ENCODE measurements at regions not wholly inside any gene's neighbourhood (a gene's known extent, or its start where the extent isn't known, plus 50 kb on each side); places are given as distances from the start of the nearest gene placed in this dataset.

DNA sequence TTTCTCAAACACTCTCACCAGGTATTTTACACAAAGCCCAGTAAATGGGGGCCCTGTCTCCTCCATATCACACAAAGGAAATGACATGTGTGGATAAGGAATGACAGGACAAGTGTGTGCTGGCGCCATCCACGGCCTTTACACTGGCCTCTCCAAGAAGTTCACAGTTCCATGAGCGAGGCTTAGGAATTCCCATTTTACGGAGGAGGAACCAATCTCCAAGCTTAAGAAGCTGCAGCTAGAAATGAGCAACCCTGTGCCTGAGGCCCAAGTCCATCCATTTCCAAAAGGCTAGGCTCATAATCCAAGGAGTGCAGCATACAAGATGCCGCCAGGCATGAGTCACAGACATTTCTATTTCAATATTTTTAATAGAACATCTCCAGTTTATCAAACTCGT lies 203.4 kb downstream of the AUH start:
- DNase-seq (ENCODE audit: low read depth, low spot score) = no peak
- H3K36me3 ChIP-seq (ENCODE audit: insufficient read depth, low read length) = no peaks in the 10 kb centered on the region
- no peak overlapping the region for H3K27ac ChIP-seq
- TF ChIP-seq POLR2AphosphoS5 (IDR thresholded peaks at IDR 0.05; ENCODE audit: borderline replicate concordance, low read depth, low read length) = no peak
- TF ChIP-seq EZH2 (IDR thresholded peaks at IDR 0.05) = no peak
- TF ChIP-seq FOXP2 (optimal IDR thresholded peaks at IDR 0.05; ENCODE audit: control extremely low read depth, extremely low read length, insufficient read depth) = no peak
- no peak overlapping the region for H3K9ac ChIP-seq (ENCODE audit: insufficient read length)
- no peak overlapping the region for H3K4me3 ChIP-seq
- no peaks in the 10 kb centered on the region for H3K9me3 ChIP-seq (ENCODE audit: low read depth, low read length)

DNA sequence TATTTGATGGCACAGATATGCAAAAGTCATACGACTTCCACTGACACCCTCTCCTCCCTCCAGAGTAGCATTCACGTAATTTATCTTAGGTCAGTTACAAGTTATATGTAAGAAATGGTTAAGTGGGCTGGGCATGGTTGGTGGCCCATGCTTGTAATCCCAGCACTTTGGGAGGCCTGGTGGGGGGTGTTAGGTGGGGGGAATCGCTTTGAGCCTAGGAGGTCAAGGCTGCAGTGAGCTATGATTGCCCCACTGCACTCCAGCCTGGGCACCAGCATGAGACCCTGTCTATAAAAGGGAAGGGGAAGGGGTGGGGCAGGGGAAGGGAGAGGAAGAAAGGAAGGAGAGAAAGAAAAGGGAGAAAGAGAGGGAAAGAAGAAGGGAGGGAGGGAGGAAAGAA lies 202.8 kb downstream of the AUH start:
- Histone ChIP-seq H3K4me3 (no peak overlapping the region), H3K27ac (no peak overlapping the region), H3K9me3 (ENCODE audit: low read depth, low read length) (no peaks in the 10 kb centered on the region), H3K36me3 (ENCODE audit: insufficient read depth, low read length) (no peaks in the 10 kb centered on the region), H3K9ac (ENCODE audit: insufficient read length) (no peak overlapping the region)
- DNase-seq (ENCODE audit: low read depth, low spot score) = no peak
- TF ChIP-seq POLR2AphosphoS5 (IDR thresholded peaks at IDR 0.05; ENCODE audit: borderline replicate concordance, low read depth, low read length) = no peak
- no peak for TF ChIP-seq FOXP2 (optimal IDR thresholded peaks at IDR 0.05; ENCODE audit: control extremely low read depth, extremely low read length, insufficient read depth)
- TF ChIP-seq EZH2 (IDR thresholded peaks at IDR 0.05) = no peak

DNA sequence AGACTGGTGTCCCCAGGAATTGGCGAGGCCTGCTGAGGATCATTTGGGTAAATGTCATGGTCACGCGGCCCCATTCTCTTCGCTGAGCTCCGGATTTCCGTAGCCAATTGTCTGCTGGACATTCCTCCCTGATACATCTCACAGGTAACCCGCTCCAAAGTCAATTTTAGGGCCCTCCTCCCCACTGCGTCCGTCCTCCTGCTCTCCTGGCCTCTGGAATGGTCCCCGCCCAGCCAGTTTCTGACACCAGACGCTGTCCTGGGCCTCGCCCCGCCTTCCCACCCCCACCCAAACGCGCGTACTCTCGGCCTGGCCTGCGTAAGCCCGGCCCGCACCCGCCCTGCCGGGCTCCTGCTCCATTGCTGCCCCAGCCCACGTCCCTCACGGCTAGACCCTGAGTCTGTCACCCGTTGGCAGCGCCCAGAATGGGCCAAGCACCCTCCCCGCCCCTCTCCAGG lies 202.0 kb downstream of the AUH start:
- H3K4me3 ChIP-seq = no peak overlapping the region
- no peak overlapping the region for H3K9ac ChIP-seq (ENCODE audit: insufficient read length)

DNA sequence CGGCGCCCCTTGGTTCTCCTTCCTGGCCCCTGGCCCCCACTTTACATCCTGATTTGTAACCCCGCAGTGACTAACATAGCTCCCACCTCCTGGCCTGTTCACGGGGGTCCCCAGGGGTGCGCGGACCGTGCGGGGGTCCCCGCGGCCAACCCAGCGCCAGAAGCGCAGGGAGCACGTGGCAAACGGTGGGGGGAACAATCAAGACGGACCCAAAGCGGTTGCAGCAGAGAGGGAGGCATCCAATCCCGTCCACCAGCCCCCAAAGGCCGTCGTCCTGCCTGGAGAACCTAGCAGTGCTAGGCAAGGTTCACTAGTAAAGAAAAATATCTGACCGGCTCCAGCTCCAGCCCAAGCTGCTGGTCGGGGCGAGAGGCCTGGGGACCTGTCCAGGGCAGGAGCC lies 201.5 kb downstream of the AUH start:
- Histone ChIP-seq H3K27ac (no peak overlapping the region), H3K9me3 (ENCODE audit: low read depth, low read length) (no peaks in the 10 kb centered on the region), H3K4me3 (no peak overlapping the region), H3K9ac (ENCODE audit: insufficient read length) (no peak overlapping the region), H3K36me3 (ENCODE audit: insufficient read depth, low read length) (no peaks in the 10 kb centered on the region)
- no peak for DNase-seq (ENCODE audit: low read depth, low spot score)
- no peak for TF ChIP-seq POLR2AphosphoS5 (IDR thresholded peaks at IDR 0.05; ENCODE audit: borderline replicate concordance, low read depth, low read length)

More for the DNA sequence above, 202.0 kb downstream of the AUH start:
- H3K9me3 ChIP-seq (ENCODE audit: low read depth, low read length) = no peaks in the 10 kb centered on the region
- no peak overlapping the region for H3K27ac ChIP-seq
- H3K36me3 ChIP-seq (ENCODE audit: insufficient read depth, low read length) = no peaks in the 10 kb centered on the region
- DNase-seq (ENCODE audit: low read depth, low spot score) = no peak
- TF ChIP-seq EZH2 (IDR thresholded peaks at IDR 0.05) (no peak), FOXP2 (optimal IDR thresholded peaks at IDR 0.05; ENCODE audit: control extremely low read depth, extremely low read length, insufficient read depth) (no peak), POLR2AphosphoS5 (IDR thresholded peaks at IDR 0.05; ENCODE audit: borderline replicate concordance, low read depth, low read length) (no peak)

DNA sequence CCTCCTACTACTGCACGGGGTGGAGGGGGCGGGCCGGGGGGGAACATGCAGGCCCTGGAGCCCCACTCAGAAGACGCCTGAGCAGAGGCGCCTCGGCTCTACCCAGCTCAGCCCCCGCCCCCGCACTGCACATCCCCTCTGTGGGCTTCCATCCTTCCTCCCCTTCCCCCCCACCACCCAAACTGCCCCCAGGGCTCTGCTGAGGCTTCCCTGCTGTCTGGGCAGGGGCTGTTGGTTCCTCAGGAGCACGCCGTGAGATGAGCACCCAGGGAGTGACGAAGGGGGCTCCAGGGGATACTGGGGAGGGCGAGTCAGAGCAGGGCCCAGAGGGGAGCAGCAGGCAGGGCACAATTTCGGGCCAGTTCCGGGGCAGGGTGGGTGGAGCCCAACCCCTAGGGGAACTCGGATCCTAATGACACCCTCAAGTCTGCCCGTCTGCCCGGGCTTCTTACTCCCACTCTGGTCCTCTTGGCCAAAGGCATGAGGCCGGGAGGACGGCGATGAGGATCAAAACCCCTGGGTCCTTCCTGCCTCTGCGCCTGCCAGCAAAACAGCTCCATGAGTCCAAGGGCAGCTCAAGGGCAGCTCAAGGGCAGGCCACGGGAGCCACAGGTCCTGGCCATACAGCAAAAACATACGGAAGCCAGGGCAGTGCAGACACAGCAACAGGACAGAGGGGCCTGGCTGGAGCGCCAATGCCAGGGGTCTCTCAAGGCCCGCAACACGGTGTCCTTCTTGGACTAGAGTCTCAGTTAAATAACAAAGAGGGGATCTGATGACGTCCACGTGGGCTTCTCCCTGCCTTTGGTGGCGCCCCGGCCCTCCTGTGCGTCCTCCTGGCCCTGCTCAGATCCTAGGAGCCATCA lies 200.9 kb downstream of the AUH start:
- H3K9ac ChIP-seq (ENCODE audit: insufficient read length) = no peak overlapping the region
- H3K27ac ChIP-seq = no peak overlapping the region
- TF ChIP-seq EZH2 (IDR thresholded peaks at IDR 0.05) = no peak
- no peak for TF ChIP-seq POLR2AphosphoS5 (IDR thresholded peaks at IDR 0.05; ENCODE audit: borderline replicate concordance, low read depth, low read length)
- TF ChIP-seq FOXP2 (optimal IDR thresholded peaks at IDR 0.05; ENCODE audit: control extremely low read depth, extremely low read length, insufficient read depth) = no peak
- no peak overlapping the region for H3K4me3 ChIP-seq
- H3K9me3 ChIP-seq (ENCODE audit: low read depth, low read length) = no peaks in the 10 kb centered on the region
- no peaks in the 10 kb centered on the region for H3K36me3 ChIP-seq (ENCODE audit: insufficient read depth, low read length)
- DNase-seq (ENCODE audit: low read depth, low spot score) = no peak

DNA sequence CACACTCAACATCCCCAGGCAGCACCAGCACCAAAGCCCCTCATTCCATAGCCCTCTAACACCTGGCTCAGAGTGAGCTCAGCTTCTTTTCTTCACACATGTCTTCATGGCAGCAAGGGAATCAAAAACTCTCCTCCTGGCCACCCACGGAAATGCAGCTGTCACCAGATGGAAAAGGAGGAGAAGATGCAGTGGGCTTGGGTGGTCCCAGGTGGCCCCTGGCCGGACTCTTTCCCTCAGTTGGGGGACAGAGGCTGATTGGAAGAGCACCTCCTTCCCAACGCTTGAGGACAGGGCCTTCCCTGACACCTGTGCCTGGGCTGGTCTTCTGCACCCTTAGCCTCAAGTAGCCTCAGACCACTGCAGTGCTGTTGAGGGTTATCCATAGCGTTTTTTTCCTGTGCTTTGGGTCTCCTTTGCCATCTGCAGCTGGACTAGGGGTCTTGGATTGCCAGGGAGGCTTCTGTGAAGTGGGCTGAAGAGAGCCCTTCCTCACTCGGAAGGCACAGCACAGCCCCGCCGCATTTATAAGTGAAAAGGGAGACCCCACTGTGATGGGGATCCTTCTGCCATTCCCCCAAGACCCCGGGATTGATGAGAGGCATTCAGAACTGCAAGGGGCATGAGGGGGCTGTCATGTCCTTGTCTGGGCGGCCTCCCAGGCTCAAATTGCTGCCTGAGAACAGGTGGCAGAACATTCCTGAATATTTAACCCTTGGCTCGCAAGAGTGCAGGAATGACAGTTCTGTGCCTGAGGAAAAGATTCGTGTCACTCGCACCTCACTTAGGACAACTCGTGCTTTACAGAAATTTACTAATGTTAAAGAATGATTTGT lies 200.0 kb downstream of the AUH start:
- no peak overlapping the region for H3K4me3 ChIP-seq
- TF ChIP-seq POLR2AphosphoS5 (IDR thresholded peaks at IDR 0.05; ENCODE audit: borderline replicate concordance, low read depth, low read length) (no peak), EZH2 (IDR thresholded peaks at IDR 0.05) (no peak), FOXP2 (optimal IDR thresholded peaks at IDR 0.05; ENCODE audit: control extremely low read depth, extremely low read length, insufficient read depth) (no peak)
- no peak overlapping the region for H3K27ac ChIP-seq
- H3K9ac ChIP-seq (ENCODE audit: insufficient read length) = no peak overlapping the region
- no peaks in the 10 kb centered on the region for H3K9me3 ChIP-seq (ENCODE audit: low read depth, low read length)
- no peaks in the 10 kb centered on the region for H3K36me3 ChIP-seq (ENCODE audit: insufficient read depth, low read length)
- no peak for DNase-seq (ENCODE audit: low read depth, low spot score)

DNA sequence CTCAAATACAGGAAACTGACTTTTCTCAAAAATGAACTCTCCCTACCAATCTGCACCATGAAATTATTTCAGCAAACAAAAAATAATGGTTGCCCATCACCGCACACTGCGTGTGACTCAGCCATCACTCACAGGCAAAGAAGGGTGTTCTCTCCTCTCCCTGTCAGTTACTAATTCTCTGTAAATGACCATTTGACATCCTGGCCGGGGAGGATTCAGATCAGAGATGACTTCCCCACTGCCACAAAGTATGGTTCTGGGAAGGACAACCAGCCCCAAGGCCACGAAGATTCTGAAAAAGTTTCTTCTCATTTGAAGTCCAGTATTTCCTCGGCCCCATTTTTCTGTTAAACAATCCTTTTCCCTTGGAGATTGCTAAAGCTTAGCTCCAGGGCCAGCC lies 199.4 kb downstream of the AUH start:
- no peaks in the 10 kb centered on the region for H3K9me3 ChIP-seq (ENCODE audit: low read depth, low read length)
- H3K36me3 ChIP-seq (ENCODE audit: insufficient read depth, low read length) = no peaks in the 10 kb centered on the region
- no peak overlapping the region for H3K4me3 ChIP-seq
- no peak for DNase-seq (ENCODE audit: low read depth, low spot score)
- no peak for TF ChIP-seq POLR2AphosphoS5 (IDR thresholded peaks at IDR 0.05; ENCODE audit: borderline replicate concordance, low read depth, low read length)
- no peak for TF ChIP-seq FOXP2 (optimal IDR thresholded peaks at IDR 0.05; ENCODE audit: control extremely low read depth, extremely low read length, insufficient read depth)
- no peak for TF ChIP-seq EZH2 (IDR thresholded peaks at IDR 0.05)
- no peak overlapping the region for H3K9ac ChIP-seq (ENCODE audit: insufficient read length)
- no peak overlapping the region for H3K27ac ChIP-seq

DNA sequence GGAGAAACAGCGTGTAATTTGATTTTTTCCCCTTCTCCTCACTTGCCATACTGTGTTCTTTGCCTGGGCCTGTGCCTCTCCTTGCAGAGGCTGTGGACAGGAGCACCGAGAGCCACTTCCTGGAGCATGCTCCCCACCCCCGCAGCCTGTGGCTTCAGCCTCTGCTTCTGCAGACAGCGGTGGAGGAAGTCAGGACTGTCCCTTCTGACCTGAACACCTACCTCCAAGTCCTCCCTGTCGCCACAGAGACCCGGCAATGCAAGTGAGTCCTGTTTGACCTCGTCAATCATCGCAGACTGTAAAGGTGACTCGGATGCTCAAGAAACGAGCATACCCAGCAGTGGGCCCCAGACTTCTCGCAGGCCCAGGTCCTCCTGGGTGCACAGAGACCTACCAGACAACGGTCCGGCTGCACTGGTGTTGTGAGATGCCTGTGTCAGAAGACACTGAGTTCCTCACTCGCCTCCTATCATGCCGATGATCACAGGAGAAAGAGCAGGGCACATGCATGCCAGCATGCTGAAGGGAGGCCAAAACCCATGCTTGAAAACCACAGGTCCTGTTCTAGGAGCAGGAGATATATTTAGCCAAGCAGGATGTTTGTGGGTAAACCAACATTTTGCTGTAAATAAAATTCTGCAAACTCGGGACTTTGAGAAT lies 198.8 kb downstream of the AUH start:
- Histone ChIP-seq H3K27ac (no peak overlapping the region), H3K36me3 (ENCODE audit: insufficient read depth, low read length) (no peaks in the 10 kb centered on the region), H3K4me3 (no peak overlapping the region), H3K9me3 (ENCODE audit: low read depth, low read length) (no peaks in the 10 kb centered on the region), H3K9ac (ENCODE audit: insufficient read length) (no peak overlapping the region)
- TF ChIP-seq EZH2 (IDR thresholded peaks at IDR 0.05) (no peak), POLR2AphosphoS5 (IDR thresholded peaks at IDR 0.05; ENCODE audit: borderline replicate concordance, low read depth, low read length) (no peak), FOXP2 (optimal IDR thresholded peaks at IDR 0.05; ENCODE audit: control extremely low read depth, extremely low read length, insufficient read depth) (no peak)
- no peak for DNase-seq (ENCODE audit: low read depth, low spot score)
